Endothelial cell of umbilical vein (primary cell): ENCODE measurements at regions not wholly inside any gene's neighbourhood (a gene's known extent, or its start where the extent isn't known, plus 50 kb on each side); places are given as distances from the start of the nearest gene placed in this dataset.

Experiments
- CTCF ChIP-seq, 2 donors: IDR thresholded peaks; 1 replicate in 1 of 2; 2 replicates in 1 of 2; pipeline ENCODE4 v1.5.1; 2011; ENCODE audit warnings: low read length in 2 of 2, mild to moderate bottlenecking in 2 of 2, moderate library complexity in 2 of 2, control low read depth in 1 of 2, inconsistent platforms in 1 of 2, low read depth in 1 of 2; ENCODE audit not compliant: insufficient read depth in 1 of 2; ENCODE audit errors: extremely low read depth in 1 of 2
- EZH2 ChIP-seq: IDR thresholded peaks from 2 replicates; pipeline ENCODE4 v1.6.1; 2012; ENCODE audit warnings: borderline replicate concordance, low read depth, mild to moderate bottlenecking, moderate library complexity, low read length, inconsistent platforms; ENCODE audit not compliant: severe bottlenecking
- FOS ChIP-seq: IDR thresholded peaks from 2 replicates; pipeline ENCODE4 v1.6.1; 2011; ENCODE audit warnings: mild to moderate bottlenecking, low read length, moderate library complexity, borderline replicate concordance; ENCODE audit not compliant: insufficient read depth
- GATA2 ChIP-seq: IDR thresholded peaks from 2 replicates; pipeline ENCODE4 v1.7.0; 2011; ENCODE audit warnings: low read depth, mild to moderate bottlenecking, moderate library complexity, mixed read lengths, low read length; ENCODE audit not compliant: insufficient read length, insufficient read depth
- JUN ChIP-seq: IDR thresholded peaks from 2 replicates; pipeline ENCODE4 v1.6.1; 2011; ENCODE audit warnings: borderline replicate concordance, low read depth; ENCODE audit not compliant: insufficient read length, insufficient read depth
- MAX ChIP-seq: IDR thresholded peaks from 2 replicates; pipeline ENCODE4 v1.6.1; 2011; ENCODE audit not compliant: insufficient read depth, insufficient read length
- MYC ChIP-seq: IDR thresholded peaks from one replicate; pipeline ENCODE4 v1.6.1; 2011; ENCODE audit warnings: mild to moderate bottlenecking, low read depth, low read length
- POLR2A ChIP-seq: IDR thresholded peaks from 2 replicates; pipeline ENCODE4 v1.6.1; 2012; ENCODE audit warnings: low read depth, mild to moderate bottlenecking, control low read depth, low read length
- POLR2AphosphoS5 ChIP-seq: IDR thresholded peaks from 2 replicates; pipeline ENCODE4 v1.6.1; 2012; ENCODE audit warnings: low read depth, mild to moderate bottlenecking, control low read depth, low read length, moderate library complexity; ENCODE audit not compliant: insufficient read depth

- TF ChIP-seq CTCF (IDR thresholded peaks at IDR 0.05; ENCODE audit: extremely low read depth in 1 of 2, insufficient read depth in 1 of 2, low read depth in 1 of 2, low read length in 2 of 2) (no peak), MAX (no peak), FOS (no peak), POLR2A (no peak), MYC (no peak), EZH2 (no peak), POLR2AphosphoS5 (no peak), JUN (no peak), GATA2 (no peak)
These were observed 173.3 kb upstream of the MYCN start for GRCh38 chr2:15766911-15767597.
